HG03432 (cell line): ENCODE measurements at regions not wholly inside any gene's neighbourhood (a gene's known extent, or its start where the extent isn't known, plus 50 kb on each side); places are given as distances from the start of the nearest gene placed in this dataset.
"Not testable (repeated sequence)": the region's sequence is repeated elsewhere in the genome, so short reads cannot be mapped to it uniquely, and the experiment has no call there.

Source experiments
- ATAC-seq: cut with Tn5 transposase; IDR thresholded peaks from one replicate; pipeline ENCODE4 v1.9.1; 2021; ENCODE audit warnings: mild to moderate bottlenecking, moderate library complexity; ENCODE audit not compliant: unreplicated experiment

DNA sequence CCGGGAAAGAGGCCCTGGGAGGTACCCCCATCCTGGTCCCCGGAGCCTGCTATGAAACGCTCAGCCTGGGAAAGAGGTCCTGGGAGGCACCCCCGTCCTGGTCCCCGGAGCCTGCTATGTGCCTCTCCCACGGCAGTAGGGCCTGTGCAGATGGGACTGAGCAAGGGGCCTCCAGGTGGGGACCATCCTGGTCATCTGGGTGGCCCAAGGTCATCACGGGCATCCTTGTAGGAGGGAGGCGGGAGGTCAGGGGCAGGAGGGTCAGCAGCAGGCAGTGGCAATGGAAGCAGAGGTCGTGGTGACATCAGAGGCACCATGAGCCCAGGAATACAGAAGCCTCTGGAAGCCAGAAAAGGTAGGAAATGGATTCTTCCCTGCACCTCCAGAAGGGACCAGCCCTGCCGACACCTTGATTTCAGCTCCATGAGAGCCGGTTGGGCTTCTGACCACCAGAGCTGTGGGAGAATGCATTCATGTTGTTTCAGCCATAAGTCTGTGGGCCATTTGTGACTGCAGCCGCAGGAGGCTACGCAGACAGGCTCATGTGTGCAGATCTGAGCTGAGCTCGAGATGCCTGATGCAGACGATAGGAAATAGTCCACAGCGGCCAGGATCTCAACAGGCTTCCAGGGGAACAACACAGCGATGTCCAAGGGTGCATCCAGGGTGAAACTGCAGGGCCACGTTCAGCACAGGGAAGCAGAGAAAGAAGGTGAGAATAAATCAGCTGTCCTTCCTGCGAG lies 190.7 kb downstream of the LAT start:
- ATAC-seq = not testable (repeated sequence)

DNA sequence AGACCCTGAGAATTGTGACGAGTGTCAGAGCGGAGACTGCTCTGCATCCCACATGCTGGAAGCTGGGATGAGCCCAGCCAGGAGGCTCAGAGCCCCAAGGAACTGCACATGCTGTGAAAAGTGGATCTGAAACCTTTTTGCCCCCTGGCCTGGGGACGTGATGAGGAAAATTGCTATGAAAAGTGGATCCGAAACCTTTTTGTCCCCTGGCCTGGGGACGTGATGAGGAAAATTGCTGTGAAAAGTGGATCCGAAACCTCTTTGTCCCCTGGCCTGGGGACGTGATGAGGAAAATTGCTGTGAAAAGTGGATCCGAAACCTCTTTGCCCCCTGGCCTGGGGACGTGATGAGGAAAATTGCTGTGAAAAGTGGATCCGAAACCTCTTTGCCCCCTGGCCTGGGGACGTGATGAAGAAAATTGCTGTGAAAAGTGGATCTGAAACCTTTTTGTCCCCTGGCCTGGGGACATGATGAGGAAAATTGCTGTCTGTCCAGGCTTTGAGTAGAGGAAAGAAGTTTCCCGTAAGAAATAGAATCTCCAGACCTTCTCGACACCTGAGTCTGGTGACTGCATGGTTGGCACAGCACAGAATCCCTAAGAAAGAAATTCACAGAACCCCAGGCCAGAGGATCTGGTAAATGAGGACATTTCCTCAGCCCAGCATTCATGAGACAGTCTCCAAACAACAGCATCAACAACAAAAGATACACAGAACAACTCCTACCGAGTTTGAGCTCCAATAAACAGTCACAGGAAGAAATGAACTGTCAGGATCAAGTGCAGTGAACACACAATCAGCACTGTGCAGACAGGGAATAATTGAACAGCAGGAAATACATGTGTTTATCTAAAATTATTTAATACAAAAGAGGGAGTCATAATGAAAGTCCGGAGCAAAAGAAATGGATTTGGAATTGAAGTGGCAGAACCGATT lies 188.8 kb downstream of the LAT start:
- not testable (repeated sequence) for ATAC-seq

DNA sequence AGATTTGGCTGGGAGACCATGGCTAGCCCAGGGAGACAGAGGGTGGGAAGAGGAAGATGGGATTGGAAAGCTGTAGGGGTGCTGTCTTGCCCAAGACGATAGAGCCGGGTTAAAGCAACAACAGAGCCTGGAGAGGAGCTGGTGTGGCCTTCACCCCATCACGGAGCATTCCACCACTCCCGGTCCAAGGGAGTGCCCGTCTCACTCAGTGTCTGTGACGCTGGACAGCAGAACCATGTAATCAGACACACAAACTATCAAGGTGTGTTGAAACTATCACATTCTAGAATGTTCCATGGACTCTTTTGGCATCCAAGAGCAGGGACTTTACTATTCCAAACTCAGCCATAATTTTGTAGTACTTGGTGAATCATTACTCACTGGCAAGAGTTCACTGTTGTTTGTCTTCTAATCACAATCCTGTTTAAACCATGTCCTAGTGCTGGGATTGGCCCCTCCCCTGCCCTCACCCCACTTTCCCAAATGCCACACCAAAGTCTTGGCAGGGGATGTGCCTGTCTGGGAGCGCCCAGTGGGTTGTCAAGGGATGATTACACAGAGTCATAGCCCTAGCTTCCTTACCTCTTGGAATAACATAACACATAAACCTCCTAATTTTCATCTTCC lies 187.4 kb downstream of the LAT start:
- not testable (repeated sequence) for ATAC-seq

DNA sequence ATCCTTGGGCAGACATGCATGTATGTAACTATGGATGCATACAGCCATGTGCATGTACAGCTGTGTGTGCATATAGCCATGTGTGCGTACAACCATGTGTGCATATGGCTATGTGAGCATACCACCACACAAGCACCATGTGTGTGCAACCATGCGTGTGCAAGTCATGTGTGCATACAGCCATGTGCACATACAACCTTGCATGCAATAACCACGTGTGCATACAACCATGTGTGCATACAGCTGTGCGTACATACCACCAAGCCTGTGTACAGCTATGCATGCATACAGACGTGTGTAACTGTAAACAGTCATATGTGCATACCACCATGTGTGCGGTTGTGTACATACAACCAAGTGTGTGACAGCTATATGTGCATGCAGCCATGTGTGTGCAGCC lies 186.4 kb downstream of the LAT start:
- ATAC-seq = not testable (repeated sequence)

DNA sequence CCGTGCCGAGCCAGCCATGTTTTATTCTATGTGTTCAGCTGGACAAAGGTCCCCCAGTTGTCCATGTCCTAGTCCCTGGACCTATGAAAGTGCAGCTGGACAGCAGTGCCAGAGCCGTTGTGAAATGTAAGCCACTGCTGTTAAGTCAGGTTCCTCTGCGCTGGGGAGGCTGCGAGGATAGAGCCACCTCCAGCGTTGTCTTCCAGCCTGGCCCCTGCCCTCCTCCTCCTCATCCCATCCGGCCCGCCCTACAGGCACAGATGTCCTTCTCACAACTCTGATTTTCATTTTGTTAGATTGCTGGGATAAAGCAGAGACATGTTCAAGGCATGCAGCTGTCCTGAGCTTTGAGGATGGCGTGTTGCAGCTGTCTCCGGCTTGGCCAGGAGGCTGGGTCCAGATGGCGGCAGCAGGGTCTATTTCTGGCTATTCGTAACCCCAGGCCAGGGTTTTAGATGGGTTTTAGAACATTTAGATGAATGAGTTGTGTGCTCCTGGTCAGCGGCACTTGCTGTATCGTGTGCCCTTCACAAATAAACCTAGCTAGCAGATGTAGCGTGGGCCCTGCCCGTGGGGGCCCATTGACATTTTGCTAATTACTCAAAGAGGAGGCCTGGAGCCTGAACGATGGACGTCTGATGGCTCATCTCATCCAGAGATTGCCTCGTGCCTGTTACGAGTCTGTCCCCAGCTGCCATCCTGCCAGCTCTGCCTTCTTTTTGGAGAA lies 185.7 kb downstream of the LAT start:
- ATAC-seq = not testable (repeated sequence)

DNA sequence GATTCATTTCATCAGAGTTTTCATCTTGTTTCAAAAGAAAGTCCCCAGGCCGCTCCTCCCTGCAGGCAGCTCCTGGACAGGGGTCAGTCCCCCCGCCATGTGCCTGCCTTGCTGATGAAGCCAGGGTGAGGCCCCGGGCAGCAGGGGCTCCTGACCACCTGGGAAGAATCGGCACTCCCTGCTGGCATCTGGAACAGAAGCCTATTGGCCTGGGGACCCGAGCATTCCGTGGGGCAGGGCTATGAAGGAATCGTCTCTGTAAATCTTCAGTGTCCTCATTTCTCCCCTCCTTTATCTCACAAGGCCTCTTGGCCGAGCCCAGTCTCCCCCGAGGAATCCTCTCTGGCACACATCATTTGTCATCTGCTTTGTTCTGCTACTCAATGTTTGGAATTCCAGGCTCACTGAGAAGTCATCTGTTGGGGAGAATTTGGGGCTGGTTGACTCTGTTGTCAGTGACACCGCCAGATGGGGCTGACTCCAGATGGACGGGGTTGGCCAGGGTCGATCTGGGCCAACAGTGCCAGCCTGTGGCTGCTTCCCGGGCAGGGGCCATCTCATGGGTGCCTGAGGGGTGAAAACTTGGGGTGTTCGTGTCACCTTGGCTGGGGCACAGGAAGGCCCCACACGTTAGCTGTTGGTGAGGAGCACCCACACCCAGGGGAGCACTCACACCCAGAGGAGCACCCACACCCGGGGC lies 184.6 kb downstream of the LAT start:
- ATAC-seq = not testable (repeated sequence)

DNA sequence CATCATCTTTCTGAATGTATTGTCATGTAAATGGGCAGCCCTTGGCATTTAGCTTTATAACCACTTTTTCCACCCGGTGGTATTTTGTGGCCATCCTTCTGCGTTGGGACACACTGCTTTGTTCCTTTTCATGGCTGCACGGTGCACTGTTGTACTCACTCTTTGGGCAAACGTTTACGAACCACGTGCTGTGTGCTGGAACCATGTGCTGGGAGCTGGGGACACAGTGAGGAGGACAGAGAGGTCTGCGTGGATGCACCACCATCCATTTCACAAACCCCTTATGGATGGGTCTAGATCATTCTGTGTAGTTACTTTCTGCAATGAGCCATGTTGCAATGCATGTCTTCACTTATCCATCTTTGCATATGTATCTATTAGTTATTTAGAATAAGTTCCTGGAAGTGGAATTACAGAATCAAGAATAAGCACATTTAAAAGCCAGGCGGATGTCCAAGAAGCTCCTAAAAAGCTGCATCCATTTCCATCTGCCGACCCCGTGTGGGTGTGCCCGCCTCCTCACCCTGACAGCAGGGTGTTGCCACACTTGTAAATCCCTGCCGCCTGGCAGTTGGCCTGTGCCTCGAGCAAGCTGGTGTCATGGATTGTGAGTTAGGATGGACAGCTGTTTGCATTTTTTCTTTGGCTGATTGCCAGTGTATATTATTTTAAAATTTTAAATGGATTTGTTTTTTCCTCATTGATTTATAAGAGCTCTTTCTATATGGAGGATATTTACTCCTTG lies 183.8 kb downstream of the LAT start:
- ATAC-seq = not testable (repeated sequence)

DNA sequence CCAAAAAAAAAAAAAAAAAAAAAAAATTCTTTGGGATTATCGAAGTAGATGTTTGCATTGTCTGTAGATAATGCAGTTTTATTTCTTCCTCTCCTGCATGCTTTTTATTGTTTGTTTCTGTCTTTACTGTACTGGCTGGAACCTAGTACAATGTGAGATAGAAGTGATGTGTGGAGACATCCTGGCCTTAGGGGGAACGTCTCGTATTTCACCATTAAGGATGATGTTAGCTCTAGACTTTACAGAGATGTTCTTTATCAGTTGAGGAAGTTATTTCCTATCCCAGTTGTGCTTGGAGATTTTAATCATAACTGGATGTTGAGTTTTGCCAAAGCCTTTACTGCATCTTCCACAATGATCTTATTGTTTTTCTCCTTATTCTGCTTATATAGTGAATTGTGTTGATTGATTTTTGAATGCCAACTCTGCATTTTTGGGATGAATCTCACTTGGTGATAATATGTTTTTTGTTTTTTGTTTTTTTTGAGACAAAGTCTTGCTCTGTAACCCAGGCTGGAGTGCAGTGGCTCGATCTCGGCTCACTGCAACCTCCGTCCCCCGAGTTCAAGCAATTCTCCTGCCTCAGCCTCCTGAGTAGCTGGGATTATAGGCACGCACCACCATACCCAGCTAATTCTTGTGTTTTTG lies 179.7 kb downstream of the LAT start:
- not testable (repeated sequence) for ATAC-seq

DNA sequence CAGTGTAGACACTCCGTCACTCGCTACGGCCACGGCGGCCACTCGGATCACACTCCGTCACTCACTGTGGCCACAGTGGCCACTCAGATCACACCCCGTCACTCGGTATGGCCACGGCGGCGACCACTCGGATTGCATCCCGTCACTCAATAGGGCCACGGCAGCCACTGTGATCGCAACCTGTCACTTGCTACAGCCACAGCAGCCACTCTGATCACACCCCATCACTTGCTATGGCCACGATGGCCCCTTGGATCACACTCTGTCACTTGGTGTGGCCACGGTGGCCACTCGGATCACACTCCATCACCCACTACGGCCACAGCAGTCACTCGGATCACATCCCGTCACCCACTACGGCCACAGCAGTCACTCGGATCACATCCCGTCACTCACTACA lies 175.3 kb downstream of the LAT start:
- ATAC-seq = not testable (repeated sequence)

DNA sequence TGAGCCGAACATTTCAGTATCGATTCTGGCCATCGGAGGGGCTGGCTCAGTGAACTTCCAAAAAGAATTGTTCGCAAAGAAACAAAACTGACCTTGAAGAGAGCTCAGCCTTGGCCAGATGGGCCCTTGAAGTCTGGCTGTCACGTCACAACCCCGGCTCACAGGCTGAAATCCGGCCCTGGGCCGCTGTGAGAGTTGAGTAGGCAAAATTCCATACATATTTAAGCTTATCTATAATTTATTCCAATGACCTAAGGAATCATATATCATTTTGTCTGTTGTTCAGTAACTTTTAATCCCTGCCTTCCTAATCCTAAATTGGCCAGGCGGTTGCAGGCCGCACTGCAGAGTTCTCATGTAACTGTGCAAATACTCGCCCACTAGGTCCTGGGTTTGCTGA lies 174.8 kb downstream of the LAT start:
- not testable (repeated sequence) for ATAC-seq

DNA sequence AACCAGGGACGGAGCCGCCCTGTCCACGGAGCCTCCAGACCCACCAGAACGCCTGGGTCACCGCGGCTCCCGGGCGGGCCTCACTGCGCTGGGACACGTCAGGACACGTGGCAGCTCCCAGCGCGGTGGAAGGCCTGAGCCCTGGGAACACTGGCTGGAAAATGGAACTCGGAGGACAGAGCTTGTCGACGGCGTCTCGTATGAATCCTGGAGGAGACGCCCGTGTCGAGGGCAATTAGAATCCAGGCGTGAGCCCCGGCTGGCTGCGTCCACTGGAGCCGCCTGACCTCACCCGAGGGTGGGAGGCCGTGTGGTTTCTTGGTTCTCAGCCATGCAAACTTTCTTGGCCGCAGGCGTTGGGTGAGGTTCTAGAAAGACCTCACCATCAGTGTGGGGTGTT lies 173.9 kb downstream of the LAT start:
- no peak for ATAC-seq

DNA sequence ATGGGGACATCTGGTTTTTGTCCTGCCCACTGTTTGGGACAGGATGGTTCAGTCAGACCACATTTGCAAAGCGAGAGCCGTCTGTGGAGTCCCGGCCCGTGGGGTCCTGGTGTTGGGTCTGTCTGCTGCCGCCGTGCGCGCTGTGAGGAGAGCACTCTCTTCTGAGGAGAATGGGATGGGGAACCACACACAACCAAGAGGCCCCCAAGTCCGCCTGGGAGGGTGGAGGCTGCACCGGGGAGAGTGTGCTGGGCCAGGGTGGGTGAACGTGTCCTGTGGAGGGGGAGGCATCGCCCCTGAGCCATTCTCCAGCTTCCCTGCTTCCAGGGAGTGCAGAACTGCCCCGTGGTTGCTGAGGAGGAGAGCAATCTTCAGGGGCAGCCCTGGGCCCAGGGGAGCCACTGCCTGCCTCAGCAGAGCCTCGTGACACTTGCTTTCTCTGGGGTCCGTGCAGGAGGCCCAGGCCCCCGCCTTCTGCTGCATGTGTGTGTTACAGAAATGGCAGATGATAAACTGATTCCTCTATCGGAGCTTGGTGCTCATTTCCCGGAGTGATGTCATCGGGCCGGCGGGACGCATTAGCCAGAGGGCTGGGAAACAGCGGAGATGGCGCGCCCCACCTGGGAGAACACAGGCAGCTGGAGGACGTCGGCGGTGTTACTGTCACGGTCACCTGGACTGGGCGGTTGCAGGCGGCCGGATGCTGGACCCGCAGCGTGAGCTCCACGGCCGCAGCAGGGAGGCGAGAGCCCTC lies 173.4 kb downstream of the LAT start:
- not testable (repeated sequence) for ATAC-seq

DNA sequence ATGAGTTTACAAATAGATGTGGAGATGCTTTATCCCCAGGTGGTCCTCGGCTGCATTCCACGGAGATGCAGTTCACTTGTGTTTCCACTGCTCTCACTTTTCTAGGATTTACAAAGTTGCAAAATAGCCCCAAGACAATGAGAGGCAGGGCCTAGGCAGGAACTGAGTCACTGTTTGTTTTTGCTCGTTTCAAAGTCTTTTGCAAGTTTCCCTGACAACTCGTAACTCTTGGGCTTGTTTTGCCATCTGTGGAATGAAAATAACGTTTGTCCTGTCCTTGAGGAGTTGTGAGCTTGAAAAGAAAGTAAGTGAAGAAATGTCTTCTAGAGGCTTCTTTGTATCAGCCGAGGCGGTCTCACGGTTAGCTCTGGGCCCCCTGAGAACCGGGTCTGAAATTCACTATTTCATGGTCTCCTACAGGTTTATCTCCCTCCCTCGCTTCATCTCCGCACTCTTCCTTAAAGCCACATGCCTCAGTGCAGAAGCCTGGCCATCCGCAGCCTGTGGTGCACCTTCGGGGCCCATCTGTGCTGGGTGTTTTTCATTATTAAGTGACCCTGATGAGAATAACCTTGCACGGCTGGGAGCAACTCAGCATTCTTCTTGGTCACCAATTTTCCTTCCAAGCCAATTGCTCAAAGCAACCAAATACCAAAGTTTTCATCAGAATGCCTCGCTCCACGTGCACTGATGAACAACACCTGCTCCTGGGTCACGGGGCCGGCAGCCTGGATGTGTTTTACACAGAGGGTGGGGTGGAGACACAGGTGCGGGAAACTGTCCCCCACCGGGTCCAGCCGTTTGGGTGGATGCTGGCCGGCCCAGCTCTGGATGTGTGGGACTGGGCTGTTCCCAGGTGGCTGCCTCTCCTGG lies 172.4 kb downstream of the LAT start:
- ATAC-seq = not testable (repeated sequence)

DNA sequence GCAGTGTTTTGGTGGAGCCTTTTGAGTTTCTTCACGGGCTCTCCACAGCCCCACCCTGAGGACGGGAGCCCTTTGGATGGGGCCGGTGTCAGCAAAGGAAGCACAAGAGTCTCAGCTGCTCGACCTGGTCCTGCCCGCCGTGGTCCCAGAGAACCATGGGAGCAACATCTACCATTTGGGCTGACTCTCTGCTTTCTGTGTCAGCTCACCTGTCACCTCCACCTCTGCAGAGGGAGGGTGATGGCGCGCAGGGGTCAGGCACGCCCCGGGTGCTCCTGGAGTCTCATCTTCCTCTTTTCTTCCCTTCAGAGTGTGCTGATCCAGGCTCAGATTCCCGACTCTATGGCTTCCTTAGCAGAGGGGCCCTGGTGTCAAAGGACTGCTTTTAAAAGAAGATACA lies 171.7 kb downstream of the LAT start:
- no peak for ATAC-seq

DNA sequence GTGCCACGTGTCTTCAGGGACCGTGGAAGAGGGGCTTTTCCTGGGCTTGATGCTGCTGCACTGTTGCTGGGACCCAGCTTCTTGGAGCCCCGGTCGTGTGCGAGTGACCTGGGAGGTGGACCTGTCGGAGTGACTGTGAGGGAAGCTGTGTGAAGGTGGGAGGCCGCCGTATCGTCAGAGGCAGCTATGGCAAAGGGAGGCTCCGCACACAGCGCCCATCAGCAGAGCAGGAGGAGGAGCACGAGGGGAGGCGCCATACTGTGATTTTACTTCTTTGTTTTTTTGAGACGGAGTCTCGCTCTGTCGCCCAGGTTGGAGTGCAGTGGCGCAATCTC lies 171.0 kb downstream of the LAT start:
- not testable (repeated sequence) for ATAC-seq

DNA sequence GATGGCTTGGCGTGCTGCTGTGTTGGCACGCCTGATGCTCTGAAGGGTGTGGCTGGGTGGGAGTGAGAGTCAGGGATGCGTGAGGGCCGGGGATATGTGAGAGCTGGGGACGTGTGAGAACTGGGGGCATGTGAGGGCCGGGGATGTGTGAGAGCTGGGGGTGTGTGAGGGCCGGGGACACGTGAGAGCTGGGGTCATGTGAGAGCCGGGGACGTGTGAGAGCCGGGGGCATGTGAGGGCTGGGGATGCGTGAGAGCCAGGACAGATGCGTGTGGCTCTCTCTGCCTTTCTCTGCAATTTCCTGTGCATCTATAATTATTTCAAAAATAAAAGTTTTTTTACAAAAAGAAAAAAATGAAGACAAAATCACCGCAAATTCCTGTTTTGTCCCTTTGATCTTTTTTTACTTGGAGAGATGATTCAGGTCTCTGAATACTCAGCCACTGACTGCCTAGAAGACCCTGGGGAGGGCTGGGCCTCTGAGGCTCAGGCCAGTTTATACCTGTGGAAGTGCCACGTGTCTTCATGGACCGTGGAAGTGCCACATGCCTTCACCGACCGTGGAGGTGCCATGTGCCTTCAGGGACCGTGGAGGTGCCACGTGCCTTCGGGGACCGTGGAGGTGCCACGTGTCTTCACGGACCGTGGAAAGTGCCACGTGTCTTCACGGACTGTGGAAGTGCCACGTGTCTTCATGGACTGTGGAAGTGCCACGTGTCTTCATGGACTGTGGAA lies 170.4 kb downstream of the LAT start:
- not testable (repeated sequence) for ATAC-seq

DNA sequence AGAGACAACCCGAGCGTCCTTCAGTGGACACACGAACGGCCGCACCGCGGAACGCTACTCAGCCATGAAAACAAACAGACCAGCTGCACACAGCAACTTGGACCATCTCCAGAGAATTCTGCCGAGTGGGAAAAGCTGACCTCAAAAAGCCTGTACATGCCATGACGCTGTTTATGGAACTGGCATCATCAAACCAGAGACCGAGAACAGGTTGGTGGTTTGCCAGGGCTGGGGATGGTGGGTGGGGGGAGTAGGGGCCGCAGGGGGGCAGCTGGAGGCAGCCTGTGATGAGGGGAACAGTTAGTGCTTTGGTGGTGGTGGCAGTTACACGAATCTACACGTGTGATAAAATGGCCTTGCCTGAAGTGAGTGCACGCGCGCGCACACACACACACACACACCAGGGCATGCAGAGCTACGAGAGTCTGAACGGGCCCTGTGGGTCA lies 169.8 kb downstream of the LAT start:
- ATAC-seq = no peak
